Chondrocyte (in vitro differentiated cells): ENCODE measurements at regions not wholly inside any gene's neighbourhood (a gene's known extent, or its start where the extent isn't known, plus 50 kb on each side); places are given as distances from the start of the nearest gene placed in this dataset.

Experiments
- DNase-seq: peaks from one replicate; pipeline ENCODE4 v3.0.0; 2021; ENCODE audit warnings: mixed read lengths, low spot score
- H3K27ac Mint-ChIP-seq: one replicate; pipeline ENCODE4 v1.8.0; 2021; ENCODE audit warnings: mild to moderate bottlenecking, moderate library complexity, mixed read lengths; ENCODE audit not compliant: unreplicated experiment
- H3K27me3 Mint-ChIP-seq: 2 replicates; pipeline ENCODE4 v1.8.0; 2021; ENCODE audit warnings: low read depth, mixed read lengths
- H3K36me3 Mint-ChIP-seq: 2 replicates; pipeline ENCODE4 v1.8.0; 2021; ENCODE audit warnings: low read depth, mixed read lengths
- H3K4me1 Mint-ChIP-seq: 2 replicates; pipeline ENCODE4 v1.8.0; 2021; ENCODE audit warnings: low read depth, mild to moderate bottlenecking, mixed read lengths
- H3K4me3 Mint-ChIP-seq: one replicate; pipeline ENCODE4 v1.8.0; 2021; ENCODE audit warnings: mild to moderate bottlenecking, moderate library complexity, mixed read lengths; ENCODE audit not compliant: unreplicated experiment
- H3K9me3 Mint-ChIP-seq: 2 replicates; pipeline ENCODE4 v1.8.0; 2021; ENCODE audit warnings: low read depth, mixed read lengths
- CTCF ChIP-seq: fragments of 200-600 bp; sonication (generic); IDR thresholded peaks from 2 replicates; pipeline ENCODE4 v1.5.0; 2021; ENCODE audit warnings: antibody characterized with exemption, mild to moderate bottlenecking, moderate library complexity

DNA sequence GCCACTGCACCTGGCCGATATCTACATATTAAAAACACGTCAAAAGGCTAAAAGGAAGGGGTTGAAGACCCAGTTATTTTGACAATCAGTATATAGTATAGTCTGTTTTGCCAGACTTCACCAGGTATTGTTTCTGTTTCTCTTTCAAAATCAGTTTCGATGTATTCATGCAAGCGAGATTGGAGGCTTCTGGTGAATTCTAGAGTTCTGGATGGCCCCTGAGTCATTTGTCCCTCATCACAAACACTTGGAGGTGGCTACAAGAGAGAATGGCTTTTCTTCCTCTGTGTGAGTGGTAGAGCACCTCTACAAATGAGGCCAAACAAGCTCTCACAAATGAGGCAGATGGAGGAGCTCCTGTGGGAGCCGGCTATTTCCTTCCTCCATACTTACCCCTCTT is 68.6 kb upstream of the ADGRG2 start:
- H3K4me3 Mint-ChIP-seq: no peak overlapping the region
- H3K36me3 Mint-ChIP-seq: no peaks in the 10 kb centered on the region
- H3K9me3 Mint-ChIP-seq: peaks cover 7% of the 10 kb centered on the region
- peaks cover 5% of the 10 kb centered on the region for H3K27me3 Mint-ChIP-seq
- TF ChIP-seq CTCF: no peak
- no peak overlapping the region for H3K27ac Mint-ChIP-seq
- no peaks in the 10 kb centered on the region for H3K4me1 Mint-ChIP-seq
- no peak for DNase-seq

DNA sequence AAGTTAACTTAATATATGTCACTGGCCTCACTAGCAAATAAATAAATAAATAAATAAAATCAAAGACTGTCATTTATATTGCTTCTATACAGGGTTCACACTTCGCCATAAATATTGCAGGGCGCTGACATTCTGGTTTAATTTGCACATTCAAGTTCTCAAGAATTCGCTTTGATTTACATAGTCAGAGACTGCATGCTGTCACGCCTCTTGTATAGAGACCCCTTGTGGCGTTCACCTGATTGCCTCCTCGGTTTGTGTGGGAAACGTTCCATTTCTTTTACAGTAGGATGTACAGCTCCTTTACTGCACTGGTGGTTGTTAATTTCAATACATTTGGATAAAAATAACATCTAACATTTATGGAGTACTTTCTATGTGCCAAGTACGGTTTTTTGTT is 71.3 kb upstream of the ADGRG2 start:
- no peaks in the 10 kb centered on the region for H3K4me1 Mint-ChIP-seq
- H3K27ac Mint-ChIP-seq: no peak overlapping the region
- H3K36me3 Mint-ChIP-seq: no peaks in the 10 kb centered on the region

DNA sequence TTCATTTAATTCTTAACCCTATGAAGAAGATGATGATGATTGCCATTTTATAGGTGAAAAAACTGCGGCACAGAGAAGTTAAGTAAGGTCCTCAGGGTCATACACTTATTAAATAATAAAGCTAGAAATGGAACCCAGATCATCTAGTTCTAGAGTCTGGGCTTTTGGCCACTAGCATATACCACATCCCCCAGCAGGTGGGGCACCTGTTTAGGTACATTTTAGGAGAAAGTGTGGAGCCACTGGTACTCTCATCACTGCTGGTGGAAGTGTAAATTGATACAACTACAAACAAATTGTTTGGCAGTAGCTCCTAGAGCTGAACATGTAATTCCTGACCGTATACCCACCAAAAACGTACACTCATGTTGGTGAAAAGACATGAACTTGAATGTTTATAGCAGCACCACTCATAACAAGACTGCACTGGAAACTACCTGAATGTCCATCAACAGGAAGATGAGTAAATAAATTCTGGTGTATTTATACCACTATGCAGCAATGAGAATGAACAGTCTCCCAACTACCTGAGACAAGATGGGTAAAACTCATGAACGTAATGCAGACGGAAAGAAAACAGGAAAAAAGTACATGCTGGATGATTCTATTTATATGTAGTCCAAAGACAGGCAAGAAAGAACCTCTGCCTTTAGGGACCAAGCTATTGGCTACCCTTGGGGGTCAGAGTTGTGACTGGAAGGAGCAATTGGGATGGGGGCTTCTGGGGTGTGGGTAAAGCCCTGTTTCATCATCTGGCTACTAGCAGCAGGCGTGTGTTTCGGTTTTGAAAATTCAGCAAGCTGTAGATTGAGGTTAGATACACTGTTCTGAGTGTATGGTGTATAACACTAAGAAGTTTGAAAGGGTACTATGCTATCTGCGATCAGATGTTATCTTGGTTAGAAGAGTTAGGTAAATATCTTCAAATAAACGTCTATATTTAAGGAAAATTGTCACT is 72.3 kb upstream of the ADGRG2 start:
- no peak overlapping the region for H3K27ac Mint-ChIP-seq
- H3K4me3 Mint-ChIP-seq: no peak overlapping the region
- no peak for TF ChIP-seq CTCF
- no peaks in the 10 kb centered on the region for H3K4me1 Mint-ChIP-seq
- no peaks in the 10 kb centered on the region for H3K36me3 Mint-ChIP-seq
- H3K27me3 Mint-ChIP-seq: peaks cover 5% of the 10 kb centered on the region
- peaks cover 16% of the 10 kb centered on the region for H3K9me3 Mint-ChIP-seq
- DNase-seq: no peak

More for the DNA sequence above, 71.3 kb upstream of the ADGRG2 start:
- peaks cover 5% of the 10 kb centered on the region for H3K27me3 Mint-ChIP-seq
- H3K9me3 Mint-ChIP-seq: peaks cover 10% of the 10 kb centered on the region
- no peak for TF ChIP-seq CTCF
- no peak for DNase-seq
- no peak overlapping the region for H3K4me3 Mint-ChIP-seq

DNA sequence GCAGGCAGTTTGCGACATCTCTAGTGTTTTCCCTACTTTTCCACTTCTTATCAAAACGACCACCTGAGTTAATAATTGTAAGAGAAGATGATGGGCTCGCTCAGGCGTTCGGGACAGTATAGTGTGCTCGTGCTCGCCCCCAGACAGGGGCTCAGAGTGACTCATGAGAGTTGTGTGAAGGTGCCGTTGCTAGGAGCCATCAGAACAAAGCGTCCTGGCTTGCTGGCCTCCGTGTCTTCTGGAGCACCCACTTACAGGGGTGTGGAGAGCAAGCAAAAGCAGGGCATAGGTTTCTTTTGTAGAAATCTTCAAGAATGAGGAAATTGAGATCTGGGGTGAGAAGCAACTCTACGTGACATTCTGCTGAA is 73.0 kb upstream of the ADGRG2 start:
- no peak for TF ChIP-seq CTCF
- H3K9me3 Mint-ChIP-seq: peaks cover 22% of the 10 kb centered on the region
- H3K27ac Mint-ChIP-seq: no peak overlapping the region
- peaks cover 5% of the 10 kb centered on the region for H3K27me3 Mint-ChIP-seq
- no peak for DNase-seq
- no peak overlapping the region for H3K4me3 Mint-ChIP-seq
- H3K36me3 Mint-ChIP-seq: no peaks in the 10 kb centered on the region
- no peaks in the 10 kb centered on the region for H3K4me1 Mint-ChIP-seq

- DNase-seq: no peak
- Mint-ChIP-seq H3K27ac (no peak overlapping the region), H3K9me3 (peaks cover 23% of the 10 kb centered on the region), H3K4me3 (no peak overlapping the region), H3K36me3 (no peaks in the 10 kb centered on the region), H3K4me1 (no peaks in the 10 kb centered on the region), H3K27me3 (peaks cover 5% of the 10 kb centered on the region)
- TF ChIP-seq CTCF: no peak
Measured at GRCh38 chrX:19198473-19198872, 76.2 kb upstream of the ADGRG2 start.
